PFSK-1 (cell line): ENCODE measurements at regions not wholly inside any gene's neighbourhood (a gene's known extent, or its start where the extent isn't known, plus 50 kb on each side); places are given as distances from the start of the nearest gene placed in this dataset.

Source experiments
- POLR2AphosphoS5 ChIP-seq: IDR thresholded peaks from 2 replicates; pipeline ENCODE4 v1.6.1; 2012; ENCODE audit warnings: low read depth, mild to moderate bottlenecking, control low read depth, low read length, moderate library complexity
- SIN3A ChIP-seq: IDR thresholded peaks from 2 replicates; pipeline ENCODE4 v1.6.1; 2012; ENCODE audit warnings: mild to moderate bottlenecking, low read length, moderate library complexity, borderline replicate concordance; ENCODE audit not compliant: insufficient read depth
- TF ChIP-seq, protein P1 (sequence below), 2 experiments: IDR thresholded peaks; 2 replicates each; pipeline versions ENCODE4 v1.6.1 to v1.8.0; 2011 to 2012; ENCODE audit warnings: low read depth in 2 of 2, low read length in 2 of 2, control low read depth in 1 of 2, inconsistent platforms in 1 of 2, mild to moderate bottlenecking in 1 of 2, moderate library complexity in 1 of 2; ENCODE audit not compliant: insufficient read depth in 1 of 2

DNA sequence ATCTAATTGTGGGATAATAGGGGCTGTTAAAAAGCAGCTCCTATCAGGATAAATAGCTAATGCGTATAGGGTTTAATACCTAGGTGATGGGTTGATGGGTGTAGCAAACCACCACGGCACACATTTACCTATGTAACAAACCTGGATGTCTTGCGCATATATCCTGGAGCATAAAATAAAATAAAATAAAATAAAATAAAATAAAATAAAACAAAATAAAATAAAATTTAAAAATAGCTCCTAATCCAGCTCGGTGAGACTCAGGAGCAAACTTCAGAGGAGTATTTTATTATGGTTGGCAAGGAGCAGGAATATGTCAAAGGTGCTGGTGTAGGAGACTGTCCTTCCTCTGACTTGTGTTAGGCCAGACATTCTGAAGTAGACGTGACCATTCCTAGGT is 721.0 kb downstream of the BCL11B start:
- TF ChIP-seq POLR2AphosphoS5, result no peak
- no peak for TF ChIP-seq SIN3A
- TF ChIP-seq, protein P1, sequence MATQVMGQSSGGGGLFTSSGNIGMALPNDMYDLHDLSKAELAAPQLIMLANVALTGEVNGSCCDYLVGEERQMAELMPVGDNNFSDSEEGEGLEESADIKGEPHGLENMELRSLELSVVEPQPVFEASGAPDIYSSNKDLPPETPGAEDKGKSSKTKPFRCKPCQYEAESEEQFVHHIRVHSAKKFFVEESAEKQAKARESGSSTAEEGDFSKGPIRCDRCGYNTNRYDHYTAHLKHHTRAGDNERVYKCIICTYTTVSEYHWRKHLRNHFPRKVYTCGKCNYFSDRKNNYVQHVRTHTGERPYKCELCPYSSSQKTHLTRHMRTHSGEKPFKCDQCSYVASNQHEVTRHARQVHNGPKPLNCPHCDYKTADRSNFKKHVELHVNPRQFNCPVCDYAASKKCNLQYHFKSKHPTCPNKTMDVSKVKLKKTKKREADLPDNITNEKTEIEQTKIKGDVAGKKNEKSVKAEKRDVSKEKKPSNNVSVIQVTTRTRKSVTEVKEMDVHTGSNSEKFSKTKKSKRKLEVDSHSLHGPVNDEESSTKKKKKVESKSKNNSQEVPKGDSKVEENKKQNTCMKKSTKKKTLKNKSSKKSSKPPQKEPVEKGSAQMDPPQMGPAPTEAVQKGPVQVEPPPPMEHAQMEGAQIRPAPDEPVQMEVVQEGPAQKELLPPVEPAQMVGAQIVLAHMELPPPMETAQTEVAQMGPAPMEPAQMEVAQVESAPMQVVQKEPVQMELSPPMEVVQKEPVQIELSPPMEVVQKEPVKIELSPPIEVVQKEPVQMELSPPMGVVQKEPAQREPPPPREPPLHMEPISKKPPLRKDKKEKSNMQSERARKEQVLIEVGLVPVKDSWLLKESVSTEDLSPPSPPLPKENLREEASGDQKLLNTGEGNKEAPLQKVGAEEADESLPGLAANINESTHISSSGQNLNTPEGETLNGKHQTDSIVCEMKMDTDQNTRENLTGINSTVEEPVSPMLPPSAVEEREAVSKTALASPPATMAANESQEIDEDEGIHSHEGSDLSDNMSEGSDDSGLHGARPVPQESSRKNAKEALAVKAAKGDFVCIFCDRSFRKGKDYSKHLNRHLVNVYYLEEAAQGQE (IDR thresholded peaks at IDR 0.05; ENCODE audit: insufficient read depth in 1 of 2, low read depth in 2 of 2, low read length in 2 of 2), result no peak
